ENCODE measurements at regions not wholly inside any gene's neighbourhood (a gene's known extent, or its start where the extent isn't known, plus 50 kb on each side); places are given as distances from the start of the nearest gene placed in this dataset.

GRCh38 chr5:133708331-133708850, 96.0 kb upstream of the FSTL4 start:
- Histone ChIP-seq H3K36me3 (ENCODE audit: insufficient read depth, low read length) (no peaks in the 10 kb centered on the region), H3K4me2 (ENCODE audit: low read length) (no peak overlapping the region), H3K4me1 (ENCODE audit: insufficient read depth, low read length, severe bottlenecking) (no peaks in the 10 kb centered on the region), H4K20me1 (ENCODE audit: insufficient read depth, low read length) (no peaks in the 10 kb centered on the region), H2AFZ (ENCODE audit: low read length) (no peak overlapping the region), H3K9me3 (ENCODE audit: low read length) (no peaks in the 10 kb centered on the region), H3K4me3 (ENCODE audit: low read depth, low read length, poor library complexity, severe bottlenecking) (no peak overlapping the region), H3K79me2 (ENCODE audit: insufficient read depth, low read length) (no peaks in the 10 kb centered on the region), H3K9me2 (ENCODE audit: low read depth, low read length) (no peaks in the 10 kb centered on the region), H3K27ac (ENCODE audit: low read depth, low read length, poor library complexity, severe bottlenecking) (no peak overlapping the region), H3K27me3 (ENCODE audit: insufficient read depth, low read length) (no peaks in the 10 kb centered on the region), H3K9ac (ENCODE audit: low read length) (no peak overlapping the region), H3F3A (ENCODE audit: insufficient read depth, low read length) (no peaks in the 10 kb centered on the region)
- TF ChIP-seq CTCF (IDR thresholded peaks at IDR 0.05; ENCODE audit: low read length), result no peak
- TF ChIP-seq EZH2 (IDR thresholded peaks at IDR 0.05; ENCODE audit: borderline replicate concordance, low read length), result no peak

- Histone ChIP-seq H4K20me1 (ENCODE audit: insufficient read depth, low read length) (no peaks in the 10 kb centered on the region), H3K27ac (ENCODE audit: low read depth, low read length, poor library complexity, severe bottlenecking) (no peak overlapping the region), H3K9me3 (ENCODE audit: low read length) (no peaks in the 10 kb centered on the region), H3K4me3 (ENCODE audit: low read depth, low read length, poor library complexity, severe bottlenecking) (no peak overlapping the region), H3K4me1 (ENCODE audit: insufficient read depth, low read length, severe bottlenecking) (no peaks in the 10 kb centered on the region), H3K9me2 (ENCODE audit: low read depth, low read length) (no peaks in the 10 kb centered on the region), H3K9ac (ENCODE audit: low read length) (no peak overlapping the region), H3K36me3 (ENCODE audit: insufficient read depth, low read length) (no peaks in the 10 kb centered on the region), H3F3A (ENCODE audit: insufficient read depth, low read length) (no peaks in the 10 kb centered on the region), H3K4me2 (ENCODE audit: low read length) (no peak overlapping the region), H3K27me3 (ENCODE audit: insufficient read depth, low read length) (no peaks in the 10 kb centered on the region), H2AFZ (ENCODE audit: low read length) (no peak overlapping the region), H3K79me2 (ENCODE audit: insufficient read depth, low read length) (no peaks in the 10 kb centered on the region)
- TF ChIP-seq EZH2 (IDR thresholded peaks at IDR 0.05; ENCODE audit: borderline replicate concordance, low read length) (no peak), CTCF (IDR thresholded peaks at IDR 0.05; ENCODE audit: low read length) (no peak)
Measured at GRCh38 chr5:133707629-133708028, 95.3 kb upstream of the FSTL4 start.

- Histone ChIP-seq H3K27me3 (ENCODE audit: insufficient read depth, low read length) (no peaks in the 10 kb centered on the region), H3K27ac (ENCODE audit: low read depth, low read length, poor library complexity, severe bottlenecking) (no peak overlapping the region), H3K79me2 (ENCODE audit: insufficient read depth, low read length) (no peaks in the 10 kb centered on the region), H3K9me3 (ENCODE audit: low read length) (no peaks in the 10 kb centered on the region), H2AFZ (ENCODE audit: low read length) (no peak overlapping the region), H3K4me3 (ENCODE audit: low read depth, low read length, poor library complexity, severe bottlenecking) (no peak overlapping the region), H4K20me1 (ENCODE audit: insufficient read depth, low read length) (no peaks in the 10 kb centered on the region), H3K36me3 (ENCODE audit: insufficient read depth, low read length) (no peaks in the 10 kb centered on the region), H3F3A (ENCODE audit: insufficient read depth, low read length) (no peaks in the 10 kb centered on the region), H3K4me1 (ENCODE audit: insufficient read depth, low read length, severe bottlenecking) (no peaks in the 10 kb centered on the region), H3K9me2 (ENCODE audit: low read depth, low read length) (no peaks in the 10 kb centered on the region), H3K9ac (ENCODE audit: low read length) (no peak overlapping the region), H3K4me2 (ENCODE audit: low read length) (no peak overlapping the region)
- TF ChIP-seq CTCF (IDR thresholded peaks at IDR 0.05; ENCODE audit: low read length), result no peak
- no peak for TF ChIP-seq EZH2 (IDR thresholded peaks at IDR 0.05; ENCODE audit: borderline replicate concordance, low read length)
Measured at GRCh38 chr5:133706506-133707430, 94.4 kb upstream of the FSTL4 start.

Data from OCI-LY1 (cell line).